BLaER1 treated with 17β-estradiol and CSF1 and Interleukin-3, amounts not matched to agents 10 nM and 100 nM (cell line): ENCODE measurements at regions not wholly inside any gene's neighbourhood (a gene's known extent, or its start where the extent isn't known, plus 50 kb on each side); places are given as distances from the start of the nearest gene placed in this dataset.

Experiments used
- H3K27ac ChIP-seq, 11 experiments: shearing (Covaris generic); formaldehyde crosslinking; 2 replicates each; pipeline ENCODE4 v1.8.1; 2022
- H3K27me3 ChIP-seq, 11 experiments: shearing (Covaris generic); formaldehyde crosslinking; 2 replicates each; pipeline ENCODE4 v1.8.1; 2022
- H3K36me3 ChIP-seq, 11 experiments: shearing (Covaris generic); formaldehyde crosslinking; 2 replicates each; pipeline ENCODE4 v1.8.1; 2022
- H3K4me1 ChIP-seq, 10 experiments: shearing (Covaris generic); formaldehyde crosslinking; 2 replicates each; pipeline ENCODE4 v1.8.1; 2022
- H3K4me2 ChIP-seq, 11 experiments: shearing (Covaris generic); formaldehyde crosslinking; 2 replicates each; pipeline ENCODE4 v1.8.1; 2022
- H3K4me3 ChIP-seq, 10 experiments: shearing (Covaris generic); formaldehyde crosslinking; 2 replicates each; pipeline ENCODE4 v1.8.1; 2022
- H3K9ac ChIP-seq, 11 experiments: shearing (Covaris generic); formaldehyde crosslinking; 2 replicates each; pipeline ENCODE4 v1.8.1; 2022
- H3K9me3 ChIP-seq, 11 experiments: shearing (Covaris generic); formaldehyde crosslinking; replicated peaks in 1 of 11; 2 replicates each; pipeline ENCODE4 v1.8.1; 2022
- H4K20me1 ChIP-seq, 11 experiments: shearing (Covaris generic); formaldehyde crosslinking; 2 replicates each; pipeline ENCODE4 v1.8.1; 2022
- Cebpa-rat ChIP-seq, 11 experiments: shearing (Covaris generic); IDR thresholded peaks; 2 replicates each; pipeline ENCODE4 v1.8.1; 2022

- Histone ChIP-seq H3K4me1 (peaks cover 6 to 40% (median 24%) of the 10 kb centered on the region in 10 experiments; a peak in 18 of 20 replicates), H3K9ac (no peak overlapping the region), H3K9me3 (peaks cover 0 to 4% (median 0%) of the 10 kb centered on the region in 11 experiments; a peak in 3 of 22 replicates), H4K20me1 (no peaks in the 10 kb centered on the region), H3K27me3 (peaks cover 0 to 6% (median 0%) of the 10 kb centered on the region in 11 experiments; a peak in 1 of 22 replicates), H3K27ac (no peak overlapping the region), H3K36me3 (no peaks in the 10 kb centered on the region), H3K4me2 (peak overlapping the region in 6 of 11 experiments; percentile 1 to 41 (median 35); a peak in 7 of 22 replicates), H3K4me3 (no peak overlapping the region)
- no peak for TF ChIP-seq Cebpa-rat (IDR thresholded peaks at IDR 0.05)
These were observed 85.4 kb upstream of the TMEM18 start for GRCh38 chr2:762646-763045.

GRCh38 chr2:761384-761783, 84.2 kb upstream of the TMEM18 start:
- TF ChIP-seq Cebpa-rat (IDR thresholded peaks at IDR 0.05), result no peak
- Histone ChIP-seq H3K27me3 (peaks cover 0 to 6% (median 0%) of the 10 kb centered on the region in 11 experiments; a peak in 1 of 22 replicates), H3K36me3 (no peaks in the 10 kb centered on the region), H3K9me3 (peaks cover 0 to 10% (median 0%) of the 10 kb centered on the region in 11 experiments; a peak in 4 of 22 replicates), H3K9ac (no peak overlapping the region), H4K20me1 (no peaks in the 10 kb centered on the region), H3K27ac (no peak overlapping the region), H3K4me2 (no peak overlapping the region), H3K4me1 (peaks cover 6 to 44% (median 26%) of the 10 kb centered on the region in 10 experiments; a peak in 18 of 20 replicates), H3K4me3 (no peak overlapping the region)

DNA sequence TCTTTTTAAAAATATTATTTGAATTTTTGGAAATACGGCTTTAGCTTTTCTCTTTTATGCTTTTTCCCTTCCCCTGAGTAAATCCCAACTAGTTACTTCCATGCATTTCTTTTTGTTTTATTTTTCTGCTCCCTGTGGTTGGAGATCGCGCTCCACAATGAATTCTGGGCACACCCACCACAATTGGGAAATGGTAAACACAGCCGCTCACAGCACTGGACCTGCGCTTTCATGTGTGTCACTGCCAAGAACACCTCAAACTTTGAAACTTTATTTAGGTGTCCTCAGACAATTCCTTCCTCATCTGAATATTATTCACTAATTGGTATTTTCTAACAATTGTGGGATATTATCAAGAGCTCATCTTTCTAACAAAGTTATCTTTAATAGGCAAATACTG, 82.8 kb upstream of the TMEM18 start:
- no peaks in the 10 kb centered on the region for H3K36me3 ChIP-seq
- no peaks in the 10 kb centered on the region for H4K20me1 ChIP-seq
- H3K4me2 ChIP-seq, result no peak overlapping the region
- TF ChIP-seq Cebpa-rat (IDR thresholded peaks at IDR 0.05), result no peak
- no peak overlapping the region for H3K9ac ChIP-seq
- H3K27me3 ChIP-seq, result peaks cover 0 to 6% (median 0%) of the 10 kb centered on the region in 11 experiments; a peak in 1 of 22 replicates
- peaks cover 6 to 57% (median 39%) of the 10 kb centered on the region in 10 experiments; a peak in 19 of 20 replicates for H3K4me1 ChIP-seq
- H3K9me3 ChIP-seq, result peaks cover 0 to 10% (median 0%) of the 10 kb centered on the region in 11 experiments; a peak in 4 of 22 replicates
- no peak overlapping the region for H3K4me3 ChIP-seq
- H3K27ac ChIP-seq, result no peak overlapping the region

DNA sequence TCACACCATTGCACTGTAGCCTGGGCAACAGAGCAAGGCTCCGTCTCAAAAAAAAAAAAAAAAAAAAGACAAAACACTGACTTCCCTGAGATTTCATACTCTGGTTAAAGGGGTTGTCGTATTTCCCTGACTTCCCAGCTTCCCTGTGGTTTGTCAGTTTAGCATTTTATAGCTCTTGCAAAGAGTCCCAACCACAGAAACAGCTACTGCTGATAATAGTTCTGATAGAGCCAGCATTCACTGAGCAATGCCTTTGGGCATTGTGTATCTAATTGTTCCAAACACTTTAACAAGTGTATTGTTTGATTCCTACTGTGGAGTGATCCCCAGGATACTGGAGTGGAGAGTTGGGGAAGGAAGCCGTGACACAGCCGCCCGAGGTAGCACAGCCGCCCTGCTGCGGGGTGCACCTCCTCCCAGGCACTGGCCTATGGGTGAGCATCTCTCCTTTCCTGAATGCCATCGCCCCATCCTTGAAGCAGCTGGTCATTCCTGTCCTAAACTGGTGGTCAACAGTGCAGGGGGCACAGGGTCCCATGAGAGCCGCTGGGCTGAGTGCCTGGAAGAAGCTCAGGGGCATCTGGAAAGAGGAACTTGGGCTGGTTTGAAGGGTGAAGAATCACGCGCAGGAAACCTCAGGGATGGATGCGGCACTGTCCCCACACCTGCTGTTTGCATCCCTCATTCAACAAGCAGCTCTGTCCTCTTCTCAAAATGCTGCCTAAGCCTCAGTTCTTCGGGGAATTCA, 81.0 kb upstream of the TMEM18 start:
- H3K36me3 ChIP-seq, result no peaks in the 10 kb centered on the region
- H3K9ac ChIP-seq, result 0 out of 22 replicates have a peak overlapping the region, but pooled peaks of 1 of the 11 experiments have one; percentile 20
- H3K27ac ChIP-seq, result no peak overlapping the region
- peaks cover 6 to 56% (median 42%) of the 10 kb centered on the region in 10 experiments; a peak in 19 of 20 replicates for H3K4me1 ChIP-seq
- no peaks in the 10 kb centered on the region for H4K20me1 ChIP-seq
- peaks cover 0 to 6% (median 0%) of the 10 kb centered on the region in 11 experiments; a peak in 1 of 22 replicates for H3K27me3 ChIP-seq
- H3K4me2 ChIP-seq, result peak overlapping the region; percentile 24 to 84 (median 55)
- H3K4me3 ChIP-seq, result no peak overlapping the region
- TF ChIP-seq Cebpa-rat (IDR thresholded peaks at IDR 0.05), result no peak
- H3K9me3 ChIP-seq, result peaks cover 0 to 10% (median 0%) of the 10 kb centered on the region in 11 experiments; a peak in 4 of 22 replicates

DNA sequence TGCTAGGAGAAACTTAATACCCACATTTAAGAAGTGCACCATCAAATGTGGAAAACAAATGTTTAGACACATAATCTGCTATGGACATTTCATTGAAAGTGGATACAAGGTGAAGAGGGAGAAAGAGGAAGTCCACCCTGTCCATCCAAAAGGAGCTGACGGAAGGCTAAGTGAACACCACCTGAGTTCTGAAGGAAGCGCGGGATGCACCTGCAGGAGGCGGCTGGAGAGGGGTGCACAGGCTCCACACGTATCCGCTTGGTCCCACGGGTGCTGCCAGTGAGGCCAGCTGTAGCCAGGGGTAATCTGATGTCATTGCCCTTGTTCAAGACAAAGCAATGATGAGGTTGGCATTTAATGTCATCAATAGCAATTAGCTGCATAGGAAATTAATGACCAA, 75.9 kb upstream of the TMEM18 start:
- Histone ChIP-seq H3K9me3 (peaks cover 0 to 10% (median 0%) of the 10 kb centered on the region in 11 experiments; a peak in 4 of 22 replicates), H3K27me3 (peaks cover 0 to under 1% (median 0%) of the 10 kb centered on the region in 11 experiments; a peak in 1 of 22 replicates), H3K4me2 (peak overlapping the region in 2 of 11 experiments; percentile 34 to 40; a peak in 2 of 22 replicates), H3K9ac (no peak overlapping the region), H3K4me3 (no peak overlapping the region), H3K27ac (no peak overlapping the region), H3K36me3 (no peaks in the 10 kb centered on the region), H4K20me1 (no peaks in the 10 kb centered on the region), H3K4me1 (peaks cover under 1 to 36% (median 23%) of the 10 kb centered on the region in 10 experiments; a peak in 18 of 20 replicates)
- no peak for TF ChIP-seq Cebpa-rat (IDR thresholded peaks at IDR 0.05)

DNA sequence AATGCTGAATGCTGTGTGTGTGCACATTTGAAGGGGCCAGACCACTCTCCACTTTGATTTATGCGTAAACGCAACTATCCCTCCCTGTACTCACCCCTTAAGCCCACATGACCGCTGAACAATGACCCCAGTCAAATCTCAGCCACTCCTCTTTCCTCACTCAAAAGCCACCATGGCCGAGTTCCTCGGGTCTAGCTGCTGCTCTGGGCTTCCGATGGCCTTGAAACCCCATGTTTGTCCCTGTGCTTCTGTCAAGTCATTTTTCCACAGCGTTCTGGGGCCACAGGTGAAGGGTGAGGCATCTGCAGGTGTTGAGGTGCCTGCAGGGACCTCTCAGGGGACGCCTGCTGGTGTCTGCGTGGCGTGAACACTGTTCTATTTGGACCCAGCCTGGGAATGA, 74.3 kb upstream of the TMEM18 start:
- peaks cover 0 to under 1% (median 0%) of the 10 kb centered on the region in 11 experiments; a peak in 2 of 22 replicates for H3K9me3 ChIP-seq
- no peak overlapping the region for H3K27ac ChIP-seq
- no peak overlapping the region for H3K9ac ChIP-seq
- TF ChIP-seq Cebpa-rat (IDR thresholded peaks at IDR 0.05), result no peak
- H3K4me2 ChIP-seq, result no peak overlapping the region
- H3K36me3 ChIP-seq, result no peaks in the 10 kb centered on the region
- H4K20me1 ChIP-seq, result no peaks in the 10 kb centered on the region
- H3K4me3 ChIP-seq, result no peak overlapping the region
- H3K4me1 ChIP-seq, result peaks cover 0 to 27% (median 18%) of the 10 kb centered on the region in 10 experiments; a peak in 16 of 20 replicates
- H3K27me3 ChIP-seq, result no peaks in the 10 kb centered on the region

DNA sequence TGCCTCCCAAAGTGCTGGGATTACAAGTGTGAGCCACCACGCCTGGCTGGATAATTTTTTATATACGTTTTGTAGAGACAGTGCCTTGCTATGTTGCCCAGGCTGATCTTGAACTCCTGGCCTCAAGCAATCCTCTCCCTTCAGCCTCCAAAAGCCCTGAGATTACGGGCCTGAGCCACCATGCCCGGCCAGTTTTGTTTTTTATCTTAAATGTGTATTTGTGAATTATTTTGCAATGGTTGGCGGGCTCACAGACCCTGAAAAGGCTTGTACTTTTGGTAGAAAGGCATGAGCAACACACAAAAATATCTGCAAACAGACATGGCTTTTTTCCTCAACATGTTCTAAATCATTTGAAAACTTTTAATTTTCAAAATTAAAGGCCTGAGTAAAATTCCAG, 73.4 kb upstream of the TMEM18 start:
- no peak overlapping the region for H3K9ac ChIP-seq

DNA sequence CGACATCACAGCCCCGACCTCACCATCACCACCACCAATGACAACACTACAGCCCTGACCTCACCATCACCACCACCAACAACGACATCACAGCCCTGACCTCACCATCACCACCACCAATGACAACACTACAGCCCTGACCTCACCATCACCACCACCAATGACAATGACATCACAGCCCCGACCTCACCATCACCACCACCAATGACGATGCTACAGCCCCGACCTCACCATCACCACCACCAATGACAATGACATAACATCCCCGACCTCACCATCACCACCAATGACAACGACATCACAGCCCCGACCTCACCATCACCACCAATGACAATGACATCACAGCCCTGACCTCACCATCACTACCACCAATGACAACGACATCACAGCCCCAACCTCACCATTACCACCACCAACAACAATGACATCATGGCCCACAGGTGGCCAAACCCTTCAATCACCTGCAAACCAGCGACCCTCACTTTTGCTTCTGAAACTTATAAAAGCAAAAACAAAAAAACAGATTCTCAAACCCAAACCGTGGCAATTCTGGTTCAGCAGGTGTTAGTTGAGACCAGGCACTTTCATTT, 70.7 kb upstream of the TMEM18 start:
- H3K9me3 ChIP-seq, result peaks cover 0 to 6% (median 0%) of the 10 kb centered on the region in 11 experiments; a peak in 2 of 22 replicates
- no peaks in the 10 kb centered on the region for H4K20me1 ChIP-seq
- H3K27ac ChIP-seq, result no peak overlapping the region
- H3K4me3 ChIP-seq, result no peak overlapping the region
- H3K36me3 ChIP-seq, result no peaks in the 10 kb centered on the region
- H3K27me3 ChIP-seq, result no peaks in the 10 kb centered on the region
- no peak for TF ChIP-seq Cebpa-rat (IDR thresholded peaks at IDR 0.05)
- no peaks in the 10 kb centered on the region for H3K4me1 ChIP-seq
- H3K9ac ChIP-seq, result no peak overlapping the region
- no peak overlapping the region for H3K4me2 ChIP-seq

More for the DNA sequence above, 73.4 kb upstream of the TMEM18 start:
- Histone ChIP-seq H3K27me3 (no peaks in the 10 kb centered on the region), H3K4me1 (peaks cover 0 to 18% (median 11%) of the 10 kb centered on the region in 10 experiments; a peak in 16 of 20 replicates), H3K27ac (no peak overlapping the region), H3K4me2 (no peak overlapping the region), H3K36me3 (no peaks in the 10 kb centered on the region), H3K9me3 (peaks cover 0 to 1% (median 0%) of the 10 kb centered on the region in 11 experiments; a peak in 1 of 22 replicates), H3K4me3 (no peak overlapping the region), H4K20me1 (no peaks in the 10 kb centered on the region)
- no peak for TF ChIP-seq Cebpa-rat (IDR thresholded peaks at IDR 0.05)

DNA sequence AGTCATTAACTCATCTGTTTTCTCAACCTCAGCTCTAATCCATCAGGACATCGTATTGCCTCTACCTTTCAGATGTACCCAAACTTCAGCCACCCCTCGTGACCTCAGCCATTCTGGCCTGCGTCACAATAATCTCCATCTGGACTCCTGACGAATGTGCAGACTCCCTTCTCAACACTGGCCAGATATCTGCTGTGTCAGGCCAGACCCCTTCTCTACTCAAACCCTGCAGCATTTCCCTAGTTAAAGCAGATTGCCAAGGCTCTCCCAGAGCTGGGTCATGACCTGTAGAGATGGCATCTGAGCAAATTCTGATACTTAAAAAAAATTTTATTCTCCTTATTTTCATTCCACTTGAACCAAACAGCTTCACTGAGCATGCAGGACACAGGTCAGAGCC, 69.5 kb upstream of the TMEM18 start:
- Histone ChIP-seq H3K27ac (no peak overlapping the region), H3K36me3 (no peaks in the 10 kb centered on the region), H3K9me3 (peaks cover 0 to 6% (median 0%) of the 10 kb centered on the region in 11 experiments; a peak in 2 of 22 replicates), H3K9ac (no peak overlapping the region), H4K20me1 (no peaks in the 10 kb centered on the region), H3K27me3 (peaks cover 0 to 11% (median 7%) of the 10 kb centered on the region in 11 experiments; a peak in 15 of 22 replicates), H3K4me1 (no peaks in the 10 kb centered on the region), H3K4me2 (no peak overlapping the region), H3K4me3 (no peak overlapping the region)
- TF ChIP-seq Cebpa-rat (IDR thresholded peaks at IDR 0.05), result no peak
